HG02623 (cell line): ENCODE measurements at regions not wholly inside any gene's neighbourhood (a gene's known extent, or its start where the extent isn't known, plus 50 kb on each side); places are given as distances from the start of the nearest gene placed in this dataset.

Source experiments
- ATAC-seq: cut with Tn5 transposase; IDR thresholded peaks from one replicate; pipeline ENCODE4 v1.9.1; 2021; ENCODE audit warnings: moderate library complexity; ENCODE audit not compliant: unreplicated experiment

DNA sequence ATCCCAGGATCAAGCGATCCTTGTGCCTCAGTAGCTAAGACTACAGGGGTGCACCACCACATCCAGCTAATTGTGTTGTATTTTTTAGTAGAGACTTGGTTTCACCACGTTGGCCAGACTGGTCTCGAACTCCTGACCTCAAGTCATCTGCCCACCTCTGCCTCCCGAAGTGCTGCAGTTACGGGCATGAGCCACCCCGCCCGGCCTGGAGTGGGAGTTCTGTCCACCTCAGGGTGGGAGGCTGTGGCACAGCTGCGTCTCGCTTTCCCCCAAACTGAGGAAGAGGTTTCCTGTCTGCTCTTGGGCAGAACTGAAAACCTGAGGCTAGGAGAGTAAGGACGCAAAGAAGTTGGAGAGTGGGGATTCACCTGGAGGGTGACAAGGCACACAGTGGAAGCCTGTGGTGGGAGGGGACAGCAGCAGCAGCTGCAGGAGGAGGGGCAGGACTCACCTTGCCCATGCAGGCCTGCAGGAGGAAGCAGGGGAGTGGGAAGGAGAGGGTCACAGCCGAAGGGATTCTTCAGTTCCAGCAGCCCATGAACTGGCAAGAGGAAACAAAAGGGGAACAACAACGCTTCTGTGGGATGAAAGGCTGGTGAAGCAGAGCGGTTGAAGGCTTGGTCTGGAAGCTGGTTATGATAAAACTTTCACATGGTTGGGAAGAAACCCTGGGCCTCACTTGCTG, 181.4 kb downstream of the GAS1 start:
- ATAC-seq, result no peak

DNA sequence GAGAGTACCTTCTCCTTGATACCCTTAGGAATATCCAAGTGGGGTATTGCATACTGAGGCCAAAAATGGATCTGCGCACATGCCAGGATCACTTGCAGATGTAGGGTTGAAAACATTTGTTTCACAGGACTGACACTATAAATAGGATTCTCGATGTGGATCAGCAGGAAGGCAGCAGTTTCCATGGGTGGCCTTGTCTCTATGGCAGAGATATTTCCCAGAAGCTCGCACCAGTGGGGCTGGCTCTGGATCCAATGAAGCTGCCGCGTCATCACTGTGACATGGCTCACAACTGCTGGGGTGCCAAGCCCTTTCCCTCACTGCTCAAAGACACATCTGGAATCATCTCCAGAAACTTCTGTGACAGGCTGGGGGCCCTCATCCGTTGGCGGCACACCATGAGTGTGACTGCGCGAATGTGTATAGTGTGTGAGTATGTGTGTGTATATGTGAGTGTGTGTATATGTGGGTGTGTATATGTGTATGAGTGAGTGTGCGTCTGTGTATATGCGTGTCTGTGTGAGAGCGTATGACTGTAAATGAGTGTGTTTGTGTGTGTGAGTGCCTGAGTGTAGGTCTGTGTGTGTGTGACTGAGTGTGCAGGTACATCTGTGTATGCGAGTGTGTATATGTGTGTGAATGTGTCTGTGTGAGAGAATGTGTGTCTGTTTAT, 182.5 kb downstream of the GAS1 start:
- ATAC-seq, result no peak

DNA sequence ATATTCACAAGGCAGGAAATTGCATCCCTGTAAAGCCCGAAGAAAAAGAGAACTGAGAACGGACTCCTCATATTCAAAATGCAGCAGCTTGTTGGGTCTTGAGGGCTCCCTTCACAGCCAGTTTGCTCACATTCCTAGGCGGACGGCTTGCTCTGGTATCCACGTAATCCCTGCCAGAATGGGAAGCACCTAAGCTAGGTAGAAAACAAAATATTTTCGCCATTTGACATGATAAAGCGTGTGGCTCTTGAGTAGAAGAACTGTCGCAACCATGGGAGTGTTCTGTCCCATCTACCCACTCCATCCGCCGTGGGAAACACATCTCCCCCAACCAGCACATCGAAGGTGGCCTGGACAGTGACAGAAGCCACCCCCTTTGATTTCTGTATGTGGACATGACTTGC, 183.1 kb downstream of the GAS1 start:
- ATAC-seq, result no peak

DNA sequence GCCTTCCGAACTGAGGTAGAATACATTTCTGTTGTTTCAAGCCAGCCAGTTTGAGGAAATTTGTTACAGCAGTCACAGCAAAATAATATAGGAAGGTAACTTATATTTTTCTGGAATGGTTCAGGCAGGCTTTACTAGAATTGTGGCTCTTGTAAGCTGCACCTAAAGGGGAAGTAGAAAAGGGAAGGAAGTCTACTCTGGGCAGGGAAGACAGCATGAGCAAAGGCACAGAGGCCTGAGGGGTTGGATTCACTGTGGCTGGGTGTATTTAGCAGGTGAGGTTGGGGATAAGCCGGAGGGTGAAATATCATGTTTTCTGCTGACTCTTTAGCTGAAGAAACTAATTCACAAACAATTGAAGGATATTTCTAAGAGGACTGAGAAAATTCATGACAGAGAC, 183.5 kb downstream of the GAS1 start:
- ATAC-seq, result no peak

DNA sequence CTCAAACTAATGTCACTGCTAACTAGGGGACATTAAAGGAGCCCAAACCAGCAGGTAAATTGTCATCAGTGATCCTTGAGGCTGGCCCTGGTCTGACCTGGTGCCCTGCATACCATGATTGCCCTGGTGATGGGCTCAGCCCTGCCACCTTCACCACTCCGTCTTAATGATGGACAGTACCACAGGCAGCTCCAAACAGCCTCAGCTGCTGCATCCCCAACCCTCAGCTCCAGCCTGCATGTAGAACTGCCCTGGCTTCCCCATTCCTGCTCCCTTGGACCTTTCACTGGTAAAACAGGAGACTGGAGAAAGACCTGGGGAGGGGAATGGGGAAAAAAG, 190.0 kb downstream of the GAS1 start:
- no peak for ATAC-seq

DNA sequence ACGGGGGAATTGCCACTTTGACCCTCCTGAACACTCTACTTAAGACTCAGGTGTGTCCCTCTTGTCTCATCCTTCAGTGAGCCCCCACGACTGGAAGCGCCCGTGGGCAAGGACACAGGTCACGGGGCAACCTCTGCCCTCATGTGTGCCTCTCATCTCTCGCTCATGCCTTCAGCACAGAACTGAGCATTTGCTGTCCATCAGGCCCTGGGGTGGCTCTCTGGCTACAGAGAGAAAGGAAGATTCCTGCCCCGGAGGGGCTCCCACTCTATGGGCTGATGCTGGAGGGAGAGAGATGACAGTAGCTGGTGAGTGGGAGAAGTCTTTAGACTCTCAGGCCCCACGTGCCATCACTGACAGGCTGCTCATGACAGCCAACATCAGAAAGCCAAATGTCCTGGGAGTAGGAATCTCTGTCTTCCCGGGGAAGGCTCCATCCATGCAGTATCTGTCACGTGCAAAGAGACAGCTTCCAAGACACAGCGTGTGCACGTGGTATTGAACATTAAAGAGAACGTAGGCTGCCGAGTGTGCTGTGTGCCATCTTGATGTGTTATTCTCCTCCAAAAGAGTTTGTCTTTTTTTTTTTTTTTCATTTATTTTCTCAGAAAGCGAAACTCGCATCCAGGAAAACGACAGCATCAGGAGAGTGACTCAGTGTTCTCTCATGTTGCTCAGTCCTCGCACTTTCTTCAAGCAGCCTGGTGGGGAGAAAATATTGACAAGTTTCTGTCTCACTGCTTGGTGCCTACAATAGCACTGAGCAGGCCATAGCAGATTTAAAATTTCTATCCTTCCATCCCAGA, 190.5 kb downstream of the GAS1 start:
- no peak for ATAC-seq

DNA sequence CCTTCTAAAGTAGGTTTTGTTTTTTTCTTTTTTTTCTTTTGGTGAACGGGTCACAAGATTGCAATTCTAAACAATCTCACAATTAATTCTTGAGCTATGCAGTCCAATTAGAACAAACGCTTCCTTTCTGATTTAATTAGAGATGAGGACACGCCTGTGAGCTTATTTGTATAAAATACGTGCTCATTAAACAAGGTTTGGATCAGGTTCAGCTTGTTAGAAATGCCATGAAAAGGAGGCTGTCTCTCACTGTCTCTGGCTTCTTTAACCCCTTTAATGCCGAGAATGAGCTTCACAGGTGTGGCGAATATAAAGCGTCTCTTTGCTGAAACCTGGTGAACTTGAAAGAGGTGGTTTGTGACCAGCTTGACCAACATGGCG, 191.8 kb downstream of the GAS1 start:
- no peak for ATAC-seq

DNA sequence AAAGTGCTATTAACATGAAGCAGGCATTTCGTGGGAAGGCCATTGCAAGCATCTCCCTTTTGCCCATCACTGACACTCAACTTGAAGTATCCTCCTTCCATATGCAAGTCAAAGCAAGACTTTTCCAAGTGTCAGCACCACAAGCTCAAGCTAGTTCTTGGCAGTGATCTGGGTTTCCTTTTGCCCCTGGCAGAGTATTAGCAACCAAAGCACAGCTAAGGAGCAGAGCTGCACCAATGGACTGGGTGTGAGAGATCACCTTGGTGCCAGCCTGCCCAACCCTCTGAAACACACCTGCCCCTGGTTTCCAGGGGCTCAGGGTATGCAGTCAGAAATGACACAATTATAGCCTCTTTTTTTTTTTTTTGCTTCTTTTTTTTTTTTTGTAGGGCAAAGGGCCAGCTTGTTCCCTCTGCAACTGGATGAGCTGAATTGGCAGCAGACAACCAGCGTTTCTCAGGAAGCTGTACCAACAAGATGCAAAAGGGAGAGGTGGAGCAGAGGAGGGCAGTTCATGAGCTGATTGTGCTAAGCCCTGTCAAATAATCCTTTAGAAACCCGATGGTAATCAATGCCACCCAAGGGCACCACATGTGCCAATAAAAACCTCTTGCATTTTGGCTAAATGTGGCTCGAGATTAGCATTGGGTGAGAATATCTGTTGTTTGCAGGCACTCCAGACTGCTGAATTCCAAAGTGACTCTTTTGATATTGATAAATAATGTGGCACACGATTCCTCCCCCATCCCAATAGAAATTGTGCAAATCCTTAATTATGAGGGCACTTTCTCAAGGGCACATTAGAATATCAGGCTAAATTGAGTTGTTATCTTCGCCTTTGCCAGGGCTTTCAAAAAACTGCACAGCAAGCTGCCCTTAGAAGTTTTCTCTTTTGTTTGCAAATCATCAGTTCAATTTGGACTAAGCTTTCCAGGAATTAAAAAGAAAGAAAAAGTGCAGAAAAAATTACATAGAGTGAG, 192.4 kb downstream of the GAS1 start:
- ATAC-seq, result no peak

DNA sequence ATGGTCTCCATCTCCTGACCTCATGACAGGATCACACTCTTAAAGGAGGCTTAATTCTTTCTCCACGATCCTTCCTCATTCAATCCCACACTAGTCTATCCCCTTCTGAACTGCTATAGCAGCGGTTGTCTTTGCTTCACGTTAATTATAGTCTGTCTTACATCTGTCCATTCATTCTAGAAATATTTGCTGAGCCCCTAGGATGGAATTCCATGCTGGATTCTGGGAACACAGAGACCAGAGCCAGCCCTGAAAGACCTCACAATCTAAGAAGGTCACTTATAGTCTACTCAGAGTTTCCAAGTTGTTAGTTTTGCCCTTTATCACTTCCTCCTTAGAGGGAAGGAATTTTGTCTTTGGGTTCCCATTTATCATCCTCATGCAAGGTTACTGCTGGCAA, 193.5 kb downstream of the GAS1 start:
- no peak for ATAC-seq

DNA sequence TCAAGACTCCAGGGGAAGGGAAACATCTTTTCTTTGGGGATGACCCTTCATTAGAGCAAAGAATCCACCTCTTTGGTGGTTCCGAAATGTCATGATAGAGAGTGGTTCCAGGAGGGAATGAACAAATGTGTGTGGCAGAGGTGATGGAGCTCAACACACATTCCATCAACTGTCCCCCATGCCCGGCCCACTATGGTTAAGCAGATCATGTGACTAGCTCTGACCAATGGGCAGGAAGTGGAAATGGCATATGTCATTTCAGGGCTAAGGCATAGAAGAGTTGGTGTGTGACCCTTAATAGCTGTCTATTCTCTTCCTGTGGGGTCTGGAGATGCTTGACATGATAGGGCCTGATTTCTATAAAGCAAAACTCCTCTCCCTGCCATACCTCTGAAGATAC, 194.6 kb downstream of the GAS1 start:
- no peak for ATAC-seq

DNA sequence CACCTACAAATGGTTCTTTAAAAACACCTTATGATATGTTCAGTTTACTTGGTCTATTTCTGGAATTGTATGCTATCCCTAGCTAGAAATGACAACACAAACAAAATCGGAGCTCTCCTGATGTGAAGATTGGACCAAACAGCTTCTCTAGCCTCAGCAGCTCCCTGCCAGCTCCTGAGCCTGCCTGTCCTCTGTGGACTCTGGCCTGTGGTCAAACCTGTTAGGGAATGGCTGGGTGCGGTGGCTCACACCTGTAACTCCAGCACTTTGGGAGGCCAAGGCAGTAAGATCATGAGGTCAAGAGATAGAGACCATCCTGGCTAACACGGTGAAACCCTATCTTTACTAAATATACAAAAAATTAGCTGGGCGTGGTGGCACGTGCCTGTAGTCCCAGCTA, 195.3 kb downstream of the GAS1 start:
- ATAC-seq, result no peak

DNA sequence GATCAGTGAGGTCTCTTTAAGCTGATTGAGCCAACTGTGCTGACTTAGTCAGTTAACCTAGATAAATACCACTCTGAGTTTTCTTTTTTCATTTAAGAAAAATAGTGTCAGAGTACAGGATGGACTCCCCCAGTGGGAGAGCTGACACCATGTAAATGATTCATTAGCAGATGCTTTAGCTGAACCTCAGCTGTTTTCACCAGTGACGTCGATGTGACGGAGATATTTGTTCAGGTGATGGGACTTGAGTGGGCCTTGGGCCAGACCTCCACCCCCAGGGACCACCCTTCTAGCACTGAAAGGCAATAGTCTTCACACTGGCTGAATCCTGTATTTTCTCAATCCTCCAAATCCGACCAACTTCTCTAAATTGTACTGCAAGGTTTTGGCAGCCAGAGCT, 196.1 kb downstream of the GAS1 start:
- ATAC-seq, result no peak

DNA sequence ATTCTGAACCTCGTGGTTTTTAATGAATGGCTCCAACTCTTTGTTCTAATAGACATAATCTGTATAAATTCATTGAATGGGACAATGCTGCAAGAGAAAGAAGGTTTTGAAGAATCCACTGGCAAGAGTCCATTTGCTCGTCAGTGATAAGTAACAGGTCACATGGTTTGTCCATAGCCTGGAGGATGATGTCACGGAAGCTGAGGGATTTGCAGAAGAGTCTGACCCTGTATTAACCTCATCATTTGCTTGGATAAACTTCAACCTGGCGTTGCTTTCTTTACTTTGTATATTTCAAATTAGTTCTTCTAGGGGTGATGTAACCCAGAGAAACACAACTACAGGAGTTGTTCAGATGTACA, 197.4 kb downstream of the GAS1 start:
- ATAC-seq, result no peak

DNA sequence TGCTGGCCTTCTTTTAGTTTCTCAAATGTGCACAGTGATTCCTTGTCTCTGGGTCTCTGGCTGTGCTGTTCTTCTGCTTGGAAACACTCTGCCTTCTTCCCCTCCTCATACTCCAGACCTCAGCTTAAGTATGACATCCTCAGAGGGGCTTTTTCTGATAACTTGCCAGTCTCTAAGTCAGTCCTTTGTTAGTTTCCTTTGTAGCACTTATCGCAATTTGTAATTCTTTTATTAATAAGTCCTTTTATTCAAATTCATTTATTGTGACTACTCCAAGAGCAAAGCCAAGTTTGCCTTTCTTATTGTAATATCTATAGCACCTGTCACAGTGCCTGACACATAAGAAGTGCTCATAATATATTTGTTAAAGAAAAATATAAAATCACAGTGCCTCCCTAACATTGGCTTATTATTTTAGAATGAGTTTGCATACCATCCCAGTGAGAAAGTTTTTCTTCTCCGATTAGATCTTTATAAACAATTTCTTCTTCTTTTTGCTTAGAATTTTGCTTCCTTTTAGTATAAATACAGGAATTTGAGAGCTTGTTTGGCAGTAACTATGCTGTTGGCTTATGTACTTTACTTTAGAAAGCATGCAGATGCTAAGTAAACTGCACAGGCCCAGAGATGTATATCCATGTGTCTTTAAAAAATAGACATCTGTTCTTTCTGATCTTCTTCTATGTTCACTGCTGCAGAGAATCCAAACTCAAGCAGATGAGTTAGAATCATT, 198.0 kb downstream of the GAS1 start:
- no peak for ATAC-seq

DNA sequence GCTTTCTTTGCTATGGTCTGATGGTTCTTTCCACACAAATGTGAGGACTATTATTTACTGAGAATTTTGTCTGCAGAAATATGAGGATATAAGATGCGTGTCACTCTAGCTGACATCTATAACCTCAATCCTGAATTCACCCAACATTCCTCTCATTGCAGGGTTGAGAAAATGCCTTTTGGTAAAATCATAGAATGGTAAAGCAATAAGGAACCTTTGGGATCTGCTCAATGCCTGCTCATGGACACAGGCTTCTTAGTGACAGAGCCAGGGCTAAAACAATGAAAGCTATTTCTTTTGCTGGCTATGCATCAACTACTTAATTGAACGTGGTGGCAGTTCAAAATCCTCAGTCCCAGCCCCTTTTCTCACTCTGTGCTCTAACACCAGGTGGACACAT, 199.6 kb downstream of the GAS1 start:
- ATAC-seq, result no peak

DNA sequence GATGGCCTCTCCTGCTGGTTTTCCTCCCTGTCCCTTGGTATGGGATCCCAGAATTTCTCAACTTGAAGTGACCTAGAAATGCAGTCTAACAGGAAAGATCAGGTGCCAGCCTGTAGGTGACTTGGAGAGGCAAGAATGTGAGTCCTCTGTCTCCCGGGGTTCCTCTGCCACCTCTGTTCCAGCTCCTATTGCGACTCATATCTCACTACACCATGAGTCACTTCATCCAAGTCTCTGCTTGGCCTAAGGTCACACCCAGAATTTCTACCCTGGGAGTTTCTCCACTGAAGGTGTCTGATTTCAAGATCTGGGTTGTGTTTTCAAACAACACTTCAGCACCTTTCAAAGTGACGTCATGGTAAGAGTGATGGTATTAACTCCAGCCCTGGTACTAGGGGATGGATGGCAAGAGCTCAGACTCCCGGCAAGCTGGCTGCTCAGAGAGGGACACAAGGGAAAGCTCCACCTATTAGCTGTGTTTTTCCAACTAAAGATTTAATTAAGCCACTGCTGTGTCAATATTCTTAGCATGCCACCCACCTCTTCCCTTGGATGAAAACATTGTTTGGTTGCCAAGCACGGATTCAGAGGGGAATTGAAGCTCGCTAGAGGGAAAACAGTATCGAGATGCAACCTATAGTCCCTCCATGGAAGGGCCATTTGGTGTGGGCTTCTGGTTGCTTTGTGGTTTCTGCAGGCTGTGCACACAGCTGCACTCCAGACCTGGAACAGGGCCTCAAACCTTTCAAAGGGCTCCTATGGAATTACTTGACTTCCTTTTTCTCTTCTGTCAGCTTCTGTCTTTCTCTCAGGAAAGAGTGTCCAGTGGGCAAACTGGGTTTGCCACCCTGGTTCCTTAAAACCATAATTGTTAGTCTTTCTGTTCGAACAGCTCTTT, 205.7 kb downstream of the GAS1 start:
- ATAC-seq, result no peak

DNA sequence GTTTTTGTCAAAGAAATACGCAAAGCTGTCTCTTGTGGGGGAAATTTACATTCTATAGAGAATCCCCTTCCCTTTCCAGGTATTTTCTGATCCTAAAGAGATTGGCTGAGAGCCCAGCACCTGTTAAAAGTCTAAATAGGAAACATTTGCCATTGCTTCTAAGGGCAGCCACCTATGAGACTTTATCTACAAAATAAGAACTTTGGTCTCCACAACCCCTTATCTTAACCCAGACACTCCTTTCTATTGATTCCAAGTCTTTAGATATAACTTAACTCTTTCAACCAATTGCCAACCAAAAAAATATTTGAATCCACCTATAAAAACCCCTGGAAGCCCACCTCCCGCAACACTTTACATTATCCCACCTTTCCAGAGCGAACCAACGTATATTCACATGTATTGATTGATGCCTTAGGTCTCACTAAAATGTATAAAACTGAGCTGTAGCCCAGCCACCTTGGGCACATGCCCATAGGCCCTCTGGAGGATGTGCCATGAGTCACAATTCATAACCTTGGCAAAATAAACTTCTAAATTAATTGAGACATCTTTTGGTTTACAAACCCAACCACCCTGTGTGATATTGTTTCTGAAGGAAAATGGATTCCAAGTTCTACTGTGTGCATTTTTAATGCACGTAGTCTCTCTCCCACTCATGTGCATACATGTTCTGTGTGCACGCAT, 211.4 kb downstream of the GAS1 start:
- ATAC-seq, result no peak

DNA sequence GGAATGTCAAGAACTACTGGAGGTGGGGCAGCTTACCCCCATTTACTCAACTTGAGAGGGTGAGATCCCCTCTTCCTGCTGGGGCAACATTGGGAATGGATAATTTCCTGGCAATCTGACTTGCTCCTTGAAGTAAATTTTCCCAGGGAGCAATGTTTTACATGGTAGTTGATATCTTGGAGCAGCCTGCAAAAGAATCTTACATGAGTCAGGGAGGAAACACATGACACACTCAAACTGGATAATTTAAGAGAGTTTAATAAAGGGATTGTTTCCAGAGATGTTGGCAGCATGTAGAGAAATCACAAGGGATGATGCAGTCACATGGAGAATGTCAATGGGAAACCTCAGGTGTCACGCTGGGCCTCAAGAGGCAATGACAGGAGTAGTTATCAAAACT, 212.5 kb downstream of the GAS1 start:
- no peak for ATAC-seq

DNA sequence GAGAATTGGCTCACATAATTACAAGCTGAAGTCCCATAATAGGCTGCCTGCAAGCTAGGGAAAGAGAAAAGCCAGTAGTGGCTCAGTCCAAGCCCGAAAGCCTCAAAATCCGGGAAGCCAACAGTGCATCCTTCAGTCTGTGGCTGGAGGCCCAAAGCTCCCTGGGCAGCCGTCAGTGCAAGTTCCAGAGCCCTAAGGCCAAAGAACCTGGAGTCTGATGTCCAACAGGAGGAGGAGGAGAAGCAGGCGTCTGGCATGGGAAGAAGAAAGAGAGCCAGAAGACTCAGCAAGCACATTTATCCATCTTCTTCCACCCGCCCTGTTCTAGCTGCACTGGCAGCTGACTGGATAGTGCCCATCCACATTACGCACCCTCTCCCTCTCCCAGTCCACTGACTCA, 213.4 kb downstream of the GAS1 start:
- no peak for ATAC-seq
